PFSK-1 (cell line): ENCODE measurements at regions not wholly inside any gene's neighbourhood (a gene's known extent, or its start where the extent isn't known, plus 50 kb on each side); places are given as distances from the start of the nearest gene placed in this dataset.

Experiments
- FOXP2 ChIP-seq: optimal IDR thresholded peaks from 2 replicates; pipeline ENCODE3; 2011; ENCODE audit warnings: borderline replicate concordance, control low read depth, inconsistent platforms; ENCODE audit not compliant: insufficient read depth; ENCODE audit errors: extremely low read length, extremely low read depth
- POLR2AphosphoS5 ChIP-seq: IDR thresholded peaks from 2 replicates; pipeline ENCODE4 v1.6.1; 2012; ENCODE audit warnings: low read depth, mild to moderate bottlenecking, control low read depth, low read length, moderate library complexity
- REST ChIP-seq, 2 experiments: IDR thresholded peaks; 2 replicates each; pipeline versions ENCODE4 v1.6.1 to v1.8.0; 2011 to 2012; ENCODE audit warnings: low read depth in 2 of 2, low read length in 2 of 2, control low read depth in 1 of 2, inconsistent platforms in 1 of 2, mild to moderate bottlenecking in 1 of 2, moderate library complexity in 1 of 2; ENCODE audit not compliant: insufficient read depth in 1 of 2
- TAF1 ChIP-seq: IDR thresholded peaks from 2 replicates; pipeline ENCODE4 v1.6.1; 2012; ENCODE audit warnings: low read length, control low read depth, borderline replicate concordance; ENCODE audit not compliant: insufficient read depth

GRCh38 chr9:120104771-120105170, 475.2 kb downstream of the CDK5RAP2 start:
- no peak for TF ChIP-seq POLR2AphosphoS5
- no peak for TF ChIP-seq TAF1
- no peak for TF ChIP-seq REST (IDR thresholded peaks at IDR 0.05; ENCODE audit: insufficient read depth in 1 of 2, low read depth in 2 of 2, low read length in 2 of 2)
- TF ChIP-seq FOXP2: no peak
